Kidney capillary endothelial cell (primary cell): ENCODE measurements at regions not wholly inside any gene's neighbourhood (a gene's known extent, or its start where the extent isn't known, plus 50 kb on each side); places are given as distances from the start of the nearest gene placed in this dataset.
A peak's percentile ranks its signal among the peaks of the same experiment; 100 is the strongest.
"Not testable (repeated sequence)": the region's sequence is repeated elsewhere in the genome, so short reads cannot be mapped to it uniquely, and the experiment has no call there.

Source experiments
- DNase-seq: peaks from one replicate; pipeline ENCODE4 v3.0.0-alpha.2; 2018; ENCODE audit warnings: low spot score

GRCh38 chr9:22840641-22841040, 394.0 kb downstream of the DMRTA1 start:
- DNase-seq = no peak

- DNase-seq = not testable (repeated sequence)
Measured at GRCh38 chr9:22845243-22845642, 398.6 kb downstream of the DMRTA1 start.

- DNase-seq = no peak
Measured at GRCh38 chr9:22855980-22856379, 409.4 kb downstream of the DMRTA1 start.

- no peak for DNase-seq
Measured at GRCh38 chr9:22857316-22857715, 410.7 kb downstream of the DMRTA1 start.

GRCh38 chr9:22863106-22863505, 416.5 kb downstream of the DMRTA1 start:
- DNase-seq = no peak

GRCh38 chr9:22863736-22864135, 417.1 kb downstream of the DMRTA1 start:
- no peak for DNase-seq

- DNase-seq = no peak
Measured at GRCh38 chr9:22893196-22893843, 446.7 kb downstream of the DMRTA1 start.

- DNase-seq = no peak
Measured at GRCh38 chr9:22898591-22898990, 452.0 kb downstream of the DMRTA1 start.

- DNase-seq = no peak
Measured at GRCh38 chr9:22911632-22912031, 465.0 kb downstream of the DMRTA1 start.

- no peak for DNase-seq
Measured at GRCh38 chr9:22913026-22913425, 466.4 kb downstream of the DMRTA1 start.

GRCh38 chr9:22913518-22913917, 466.9 kb downstream of the DMRTA1 start:
- DNase-seq = no peak

- DNase-seq = no peak
Measured at GRCh38 chr9:22916148-22916547, 469.5 kb downstream of the DMRTA1 start.

GRCh38 chr9:22919423-22919822, 472.8 kb downstream of the DMRTA1 start:
- no peak for DNase-seq

GRCh38 chr9:22921742-22922141, 475.1 kb downstream of the DMRTA1 start:
- no peak for DNase-seq

- DNase-seq = no peak
Measured at GRCh38 chr9:22922222-22922621, 475.6 kb downstream of the DMRTA1 start.

- DNase-seq = no peak
Measured at GRCh38 chr9:22954550-22954949, 507.9 kb downstream of the DMRTA1 start.

GRCh38 chr9:22954964-22955363, 508.3 kb downstream of the DMRTA1 start:
- no peak for DNase-seq

- DNase-seq = no peak
Measured at GRCh38 chr9:22969350-22969979, 522.8 kb downstream of the DMRTA1 start.

GRCh38 chr9:22970434-22970975, 523.9 kb downstream of the DMRTA1 start:
- DNase-seq = no peak

GRCh38 chr9:22975951-22976350, 529.3 kb downstream of the DMRTA1 start:
- DNase-seq = peak; percentile 57

- peak; percentile 83 for DNase-seq
Measured at GRCh38 chr9:22976454-22976853, 529.8 kb downstream of the DMRTA1 start.

GRCh38 chr9:22980429-22980828, 533.8 kb downstream of the DMRTA1 start:
- DNase-seq = not testable (repeated sequence)

GRCh38 chr9:22986556-22986955, 539.9 kb downstream of the DMRTA1 start:
- no peak for DNase-seq

- no peak for DNase-seq
Measured at GRCh38 chr9:22990349-22990748, 543.7 kb downstream of the DMRTA1 start.
